Psoas muscle (tissue), 7 donors: ENCODE measurements at regions not wholly inside any gene's neighbourhood (a gene's known extent, or its start where the extent isn't known, plus 50 kb on each side); places are given as distances from the start of the nearest gene placed in this dataset.

Source experiments
- ATAC-seq, 4 donors: fragments of 200-7000 bp; cut with Tn5 transposase; one replicate each; pipeline ENCODE4 v1.9.1; 2020; ENCODE audit warnings: moderate library complexity in 3 of 4, mild to moderate bottlenecking in 2 of 4
- DNase-seq, 2 donors: peaks; one replicate each; pipeline ENCODE4 v3.0.0-alpha.2; 2020
- H3K27ac ChIP-seq: fragments of 200-600 bp; one replicate; pipeline ENCODE4 v1.8.0; 2022
- H3K27me3 ChIP-seq, 3 donors: fragments of 200-600 bp in 1 of 3; one replicate each; pipeline versions ENCODE4 v1.6.1 to v1.8.0; 2013 to 2022; ENCODE audit warnings: low read length in 2 of 3, mild to moderate bottlenecking in 2 of 3, moderate library complexity in 1 of 3; ENCODE audit not compliant: insufficient read depth in 3 of 3
- H3K36me3 ChIP-seq, 2 donors: fragments of 200-600 bp in 1 of 2; one replicate each; pipeline versions ENCODE4 v1.6.1 to v1.8.0; 2013 to 2022; ENCODE audit warnings: low read depth in 1 of 2, mild to moderate bottlenecking in 1 of 2, moderate library complexity in 1 of 2; ENCODE audit not compliant: insufficient read depth in 1 of 2
- H3K4me1 ChIP-seq: fragments of 200-600 bp; one replicate; pipeline ENCODE4 v1.8.0; 2022
- H3K4me3 ChIP-seq: fragments of 200-600 bp; one replicate; pipeline ENCODE4 v1.8.0; 2022; ENCODE audit warnings: mild to moderate bottlenecking
- H3K9me3 ChIP-seq: fragments of 200-600 bp; one replicate; pipeline ENCODE4 v1.8.0; 2022
- WGBS, 3 donors: extraction: QIAGEN DNeasy Blood & Tissue Kit; methylation state at CpG; one replicate each; pipeline versions ENCODE4 v1.1.6 to v1.1.7; 2013; 5-methylcytosine and 5-hydroxymethylcytosine counted together
- intact Hi-C, 2 donors: fragments of 100-400 bp; cut with DNase I; formaldehyde crosslinking; loops; one replicate each; pipeline versions ENCODE4 v1.11.0 to v1.14.2; 2022
- TF ChIP-seq, protein P1 (sequence below): fragments of 200-600 bp; IDR thresholded peaks from one replicate; pipeline ENCODE4 v1.8.0; 2022; ENCODE audit warnings: antibody characterized with exemption
- donor health status: healthy with polysubstance abuse.
- donor health status: DM: no; HTN: no; CAD: no; lungs with moderate emphysema.
- donor health status: Bipolar disorder and iron deficiency.
- donor health status: healthy.
- donor health status: DM: yes; HTN: yes; CAD: no.
- donor health status: DM: no; HTN: no; CAD: no.
- donor health status: DM: yes; HTN: yes; CAD: no.

DNA sequence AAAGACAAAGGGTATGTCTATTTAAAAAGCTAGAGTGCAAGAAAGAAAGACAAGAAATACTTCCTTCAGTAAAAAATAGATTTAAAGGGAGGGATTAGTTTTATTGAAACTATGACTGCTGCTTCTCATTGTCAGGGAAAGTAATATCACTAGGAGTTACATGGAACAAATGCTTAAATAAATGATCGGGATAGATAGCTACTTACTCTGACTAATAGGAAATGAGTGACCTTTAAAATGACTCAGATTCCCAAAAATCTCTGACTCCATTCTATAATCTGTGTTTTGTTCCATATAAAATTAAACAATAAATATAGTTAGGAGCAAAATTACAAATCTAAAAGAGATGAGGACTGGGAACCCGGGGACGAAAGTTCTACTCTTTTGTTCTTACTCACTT, 669.3 kb downstream of the NR4A2 start:
- H3K27ac ChIP-seq = no peak overlapping the region
- TF ChIP-seq, protein P1, sequence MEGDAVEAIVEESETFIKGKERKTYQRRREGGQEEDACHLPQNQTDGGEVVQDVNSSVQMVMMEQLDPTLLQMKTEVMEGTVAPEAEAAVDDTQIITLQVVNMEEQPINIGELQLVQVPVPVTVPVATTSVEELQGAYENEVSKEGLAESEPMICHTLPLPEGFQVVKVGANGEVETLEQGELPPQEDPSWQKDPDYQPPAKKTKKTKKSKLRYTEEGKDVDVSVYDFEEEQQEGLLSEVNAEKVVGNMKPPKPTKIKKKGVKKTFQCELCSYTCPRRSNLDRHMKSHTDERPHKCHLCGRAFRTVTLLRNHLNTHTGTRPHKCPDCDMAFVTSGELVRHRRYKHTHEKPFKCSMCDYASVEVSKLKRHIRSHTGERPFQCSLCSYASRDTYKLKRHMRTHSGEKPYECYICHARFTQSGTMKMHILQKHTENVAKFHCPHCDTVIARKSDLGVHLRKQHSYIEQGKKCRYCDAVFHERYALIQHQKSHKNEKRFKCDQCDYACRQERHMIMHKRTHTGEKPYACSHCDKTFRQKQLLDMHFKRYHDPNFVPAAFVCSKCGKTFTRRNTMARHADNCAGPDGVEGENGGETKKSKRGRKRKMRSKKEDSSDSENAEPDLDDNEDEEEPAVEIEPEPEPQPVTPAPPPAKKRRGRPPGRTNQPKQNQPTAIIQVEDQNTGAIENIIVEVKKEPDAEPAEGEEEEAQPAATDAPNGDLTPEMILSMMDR = no peak
- no peaks in the 10 kb centered on the region for H3K36me3 ChIP-seq
- DNase-seq (no peak), ATAC-seq (no peak)
- H3K9me3 ChIP-seq = peaks cover 4% of the 10 kb centered on the region
- no peak overlapping the region for H3K4me3 ChIP-seq
- intact Hi-C loops = no loop called here
- 85 to 89% (median 87%) methylated on average over 3 of the region's 3 CpGs for WGBS, 3 donors
- H3K27me3 ChIP-seq = no peaks in the 10 kb centered on the region
- H3K4me1 ChIP-seq = no peaks in the 10 kb centered on the region

DNA sequence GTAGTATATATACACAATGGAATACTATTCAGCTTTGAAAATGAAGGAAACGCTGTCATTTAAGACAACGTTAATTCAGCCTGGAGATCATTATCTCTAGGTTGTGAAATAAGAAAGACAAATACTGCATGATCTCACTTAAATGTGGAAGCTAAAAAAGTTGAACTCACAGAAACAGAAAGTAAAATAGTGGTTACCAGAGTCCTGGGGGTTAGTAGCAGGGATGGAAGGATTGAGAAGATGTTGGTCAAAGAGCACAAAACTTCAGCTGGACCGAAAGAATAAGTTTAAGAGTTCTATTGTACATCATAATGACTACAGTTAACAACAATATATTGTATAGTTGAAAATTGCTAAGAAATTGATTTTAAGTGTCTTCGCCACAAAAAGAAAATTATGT, 670.3 kb downstream of the NR4A2 start:
- H3K4me1 ChIP-seq = no peaks in the 10 kb centered on the region
- no peaks in the 10 kb centered on the region for H3K36me3 ChIP-seq
- H3K4me3 ChIP-seq = no peak overlapping the region
- intact Hi-C loops = no loop called here
- peaks cover 4% of the 10 kb centered on the region for H3K9me3 ChIP-seq
- H3K27ac ChIP-seq = no peak overlapping the region
- DNase-seq (no peak), ATAC-seq (no peak)
- TF ChIP-seq, protein P1 = no peak
- H3K27me3 ChIP-seq = no peaks in the 10 kb centered on the region
- 93 to 95% (median 94%) methylated on average over 4 of the region's 4 CpGs for WGBS, 3 donors

DNA sequence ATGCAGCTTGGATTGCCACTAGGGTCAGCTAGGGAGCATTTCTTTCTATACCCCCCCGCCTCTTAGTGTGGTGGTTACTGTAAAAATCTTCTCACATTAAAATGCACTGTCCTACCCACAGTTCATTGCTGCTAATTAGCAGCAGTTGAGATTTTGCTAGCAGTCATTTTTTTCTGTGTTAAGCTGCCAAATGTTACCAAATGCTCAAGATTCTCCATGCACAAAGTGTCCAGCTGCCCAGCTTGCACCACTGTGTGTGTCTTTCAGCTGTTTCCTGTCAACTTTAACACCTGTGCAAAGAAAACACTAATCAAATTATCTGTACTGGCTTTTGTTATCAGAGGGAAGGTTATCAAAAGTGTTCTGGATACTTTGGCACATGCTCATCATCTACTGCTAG, 679.3 kb downstream of the NR4A2 start:
- no peaks in the 10 kb centered on the region for H3K9me3 ChIP-seq
- no peak for ATAC-seq
- WGBS, 3 donors = 34 to 61% (median 60%) methylated on average over 1 of the region's 1 CpG

DNA sequence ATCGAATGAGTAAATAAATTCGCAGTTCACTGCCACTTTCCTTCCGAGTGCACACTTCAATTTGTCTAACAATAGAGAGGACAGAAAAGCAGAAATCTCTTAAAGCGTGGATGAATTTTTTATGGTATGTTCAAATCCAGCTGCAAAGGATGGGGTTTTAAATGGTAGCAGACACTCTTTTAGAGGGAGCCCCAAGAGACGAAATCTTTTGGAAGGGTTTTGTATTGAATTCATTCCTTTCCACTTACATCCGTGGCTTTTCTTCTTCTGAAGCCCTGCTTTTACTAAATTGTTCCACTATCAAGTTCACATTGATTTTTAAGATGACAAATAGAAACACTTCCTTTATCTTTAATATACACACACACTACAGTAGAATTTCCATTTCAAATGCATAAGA, 680.7 kb downstream of the NR4A2 start:
- WGBS, 3 donors = 30 to 42% (median 38%) methylated on average over 6 of the region's 6 CpGs
- intact Hi-C loops = no loop called here
- Histone ChIP-seq H3K27me3 (no peaks in the 10 kb centered on the region), H3K4me3 (no peak overlapping the region), H3K27ac (no peak overlapping the region), H3K4me1 (no peaks in the 10 kb centered on the region), H3K9me3 (no peaks in the 10 kb centered on the region), H3K36me3 (no peaks in the 10 kb centered on the region)
- ATAC-seq = no peak
- no peak for DNase-seq
- TF ChIP-seq, protein P1 = no peak

More for the DNA sequence above, 679.3 kb downstream of the NR4A2 start:
- intact Hi-C loops = no loop called here
- Histone ChIP-seq H3K4me3 (no peak overlapping the region), H3K4me1 (no peaks in the 10 kb centered on the region), H3K36me3 (no peaks in the 10 kb centered on the region), H3K27ac (no peak overlapping the region), H3K27me3 (no peaks in the 10 kb centered on the region)
- no peak for DNase-seq
- TF ChIP-seq, protein P1 = no peak

DNA sequence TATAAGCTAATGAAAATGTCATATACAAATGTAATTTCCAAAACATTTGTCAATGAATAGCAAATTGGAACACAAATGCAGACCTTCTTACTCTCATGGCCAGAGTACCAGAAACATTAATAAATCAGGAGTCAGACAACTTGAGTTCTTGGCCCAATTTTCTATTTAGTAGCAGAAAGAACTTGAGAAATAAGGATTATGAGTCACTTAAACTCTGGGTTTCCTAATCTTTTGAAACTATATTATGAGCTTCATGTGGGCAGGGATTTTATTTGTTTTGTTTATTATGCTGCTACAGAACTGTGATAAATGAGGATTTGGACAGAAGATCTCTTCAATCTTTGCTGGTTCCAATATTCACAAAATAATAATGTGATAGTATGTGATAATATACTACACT, 686.7 kb downstream of the NR4A2 start:
- DNase-seq (no peak), ATAC-seq (no peak)
- intact Hi-C loops = no loop called here
- Histone ChIP-seq H3K4me1 (no peaks in the 10 kb centered on the region), H3K27ac (no peak overlapping the region), H3K9me3 (no peaks in the 10 kb centered on the region), H3K36me3 (no peaks in the 10 kb centered on the region), H3K27me3 (no peaks in the 10 kb centered on the region), H3K4me3 (no peak overlapping the region)
- TF ChIP-seq, protein P1 = no peak
